Mammary epithelial cell (primary cell): ENCODE measurements at regions not wholly inside any gene's neighbourhood (a gene's known extent, or its start where the extent isn't known, plus 50 kb on each side); places are given as distances from the start of the nearest gene placed in this dataset.

Experiments
- CTCF ChIP-seq, 2 donors: IDR thresholded peaks in 1 of 2; conservative IDR thresholded peaks in 1 of 2; 2 replicates each; pipeline ENCODE4 v1.5.1; 2011 to 2012; ENCODE audit warnings: inconsistent platforms in 2 of 2, low read length in 2 of 2, mild to moderate bottlenecking in 2 of 2, control low read depth in 1 of 2, low read depth in 1 of 2; ENCODE audit not compliant: insufficient read depth in 1 of 2; ENCODE audit errors: extremely low read depth in 1 of 2
- EZH2 ChIP-seq: IDR thresholded peaks from 2 replicates; pipeline ENCODE4 v1.6.1; 2012; ENCODE audit warnings: low read length, inconsistent platforms, borderline replicate concordance

GRCh38 chr1:2917284-2917683 is 104.0 kb upstream of the ACTRT2 start:
- TF ChIP-seq CTCF (conservative IDR thresholded peaks at IDR 0.05 in 1 of 2, IDR thresholded peaks at IDR 0.05 in 1 of 2; ENCODE audit: extremely low read depth in 1 of 2, insufficient read depth in 1 of 2, low read depth in 1 of 2, low read length in 2 of 2) (no peak), EZH2 (no peak)
